ENCODE measurements at regions not wholly inside any gene's neighbourhood (a gene's known extent, or its start where the extent isn't known, plus 50 kb on each side); places are given as distances from the start of the nearest gene placed in this dataset.

DNA sequence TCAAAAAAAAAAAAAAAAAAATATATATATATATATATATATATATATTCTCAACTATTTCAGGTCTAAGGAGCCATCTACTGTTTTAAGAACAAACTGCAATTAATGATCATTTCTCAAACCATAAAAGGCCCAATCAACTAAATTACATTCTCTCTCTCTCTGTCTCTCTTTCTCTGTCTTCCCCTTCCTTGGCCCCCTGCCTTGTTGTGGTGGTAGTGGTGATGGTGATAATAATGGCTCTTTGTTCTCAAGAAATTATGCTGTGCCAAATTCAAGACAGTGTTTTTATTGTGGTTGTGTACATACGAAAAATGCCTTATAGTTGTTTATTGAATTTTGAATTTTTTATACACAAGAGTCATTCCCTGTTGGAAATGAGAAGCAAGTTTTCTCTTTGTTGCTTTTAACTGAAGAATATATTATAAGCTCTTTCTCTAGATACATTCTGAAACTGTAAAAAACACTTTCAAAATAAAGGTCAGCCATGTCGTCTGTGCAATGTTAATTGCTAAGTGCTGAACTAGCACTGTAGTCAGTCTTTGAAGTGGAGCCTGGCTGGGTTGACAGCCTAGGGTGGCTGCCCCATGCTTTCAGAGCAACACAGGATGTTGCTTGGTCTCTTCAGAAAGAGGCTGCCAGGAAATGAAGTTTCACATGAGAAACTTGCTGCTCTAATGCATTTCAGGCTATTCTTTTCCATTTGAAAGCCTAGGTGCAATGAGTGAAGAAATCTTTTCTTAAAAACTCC lies 96.0 kb downstream of the HINT1 start:
- H2BK12ac ChIP-seq (ENCODE audit: low read length), result no peak overlapping the region
- no peak overlapping the region for H3K23ac ChIP-seq (ENCODE audit: low read depth, low read length, poor library complexity)
- H3K27ac ChIP-seq (replicated peaks; ENCODE audit: low read length), result no peak overlapping the region
- H3K9me3 ChIP-seq (replicated peaks in 1 of 2; ENCODE audit: control insufficient read depth in 2 of 2, insufficient read depth in 1 of 2, low read depth in 1 of 2, low read length in 2 of 2), result peaks cover 0 to 1% of the 10 kb centered on the region in 2 donors
- no peak overlapping the region for H2BK15ac ChIP-seq (ENCODE audit: low read length)
- H3K9ac ChIP-seq (ENCODE audit: low read depth, low read length, poor library complexity), result no peak overlapping the region
- no peak overlapping the region for H3K4me3 ChIP-seq (ENCODE audit: low read length in 2 of 2)
- H4K8ac ChIP-seq (ENCODE audit: low read depth, low read length), result no peak overlapping the region
- no peak overlapping the region for H2BK120ac ChIP-seq (ENCODE audit: low read depth, low read length)
- H2AFZ ChIP-seq (ENCODE audit: low read length), result peak overlapping the region; percentile 72
- H3K4me1 ChIP-seq (ENCODE audit: control insufficient read depth in 2 of 2, insufficient read depth in 1 of 2, low read depth in 1 of 2, low read length in 2 of 2), result no peaks in the 10 kb centered on the region
- no peak overlapping the region for H3K14ac ChIP-seq (ENCODE audit: low read length)
- no peak overlapping the region for H3K4ac ChIP-seq (ENCODE audit: low read length)
- no peak overlapping the region for H2AK5ac ChIP-seq (ENCODE audit: low read depth, low read length)
- no peaks in the 10 kb centered on the region for H3K36me3 ChIP-seq (replicated peaks in 1 of 2; ENCODE audit: control insufficient read depth in 2 of 2, insufficient read depth in 2 of 2, low read length in 2 of 2)
- no CpG with 5 or more reads among the region's 2 CpGs for WGBS, 2 donors (ENCODE audit: extremely low coverage in 2 of 2, insufficient read length in 2 of 2, insufficient replicate concordance in 1 of 2)
- no peaks in the 10 kb centered on the region for H3K27me3 ChIP-seq (ENCODE audit: control insufficient read depth in 3 of 3, insufficient read depth in 3 of 3, low read depth in 1 of 3, low read length in 3 of 3)
- no peak for DNase-seq (ENCODE audit: low spot score)
- no peak overlapping the region for H2BK5ac ChIP-seq (ENCODE audit: low read length)
- H3K4me2 ChIP-seq (ENCODE audit: insufficient read depth, low read length, poor library complexity, severe bottlenecking), result no peak overlapping the region
- no peak overlapping the region for H4K91ac ChIP-seq (ENCODE audit: low read depth, low read length, poor library complexity)
- H3K79me1 ChIP-seq (ENCODE audit: low read depth, low read length), result no peaks in the 10 kb centered on the region
- H3K18ac ChIP-seq (ENCODE audit: low read length), result no peak overlapping the region

DNA sequence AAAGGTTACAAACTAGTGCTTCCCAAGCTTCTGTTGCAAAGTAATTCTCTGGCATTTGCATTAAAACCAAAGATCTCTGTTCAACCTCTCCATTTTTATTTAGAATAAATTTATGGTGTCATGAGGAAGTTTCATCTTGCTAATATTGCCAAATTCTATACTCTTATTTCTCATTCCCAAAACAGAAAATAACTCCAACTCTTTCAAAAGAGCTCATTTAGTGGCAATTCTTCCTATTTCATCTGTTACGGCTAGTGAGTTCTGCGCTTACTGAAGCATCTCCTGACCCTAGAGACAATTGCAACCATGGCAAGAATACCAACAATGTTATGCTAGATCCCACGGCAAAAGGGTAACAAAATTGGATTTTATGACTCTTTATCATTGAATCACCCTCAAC lies 97.0 kb downstream of the HINT1 start:
- Histone ChIP-seq H3K4me3 (ENCODE audit: low read length in 2 of 2) (no peak overlapping the region), H4K91ac (ENCODE audit: low read depth, low read length, poor library complexity) (no peak overlapping the region), H3K27ac (replicated peaks; ENCODE audit: low read length) (no peak overlapping the region), H2BK12ac (ENCODE audit: low read length) (no peak overlapping the region), H2AFZ (ENCODE audit: low read length) (no peak overlapping the region), H3K18ac (ENCODE audit: low read length) (no peak overlapping the region), H3K79me1 (ENCODE audit: low read depth, low read length) (no peaks in the 10 kb centered on the region), H3K9me3 (replicated peaks in 1 of 2; ENCODE audit: control insufficient read depth in 2 of 2, insufficient read depth in 1 of 2, low read depth in 1 of 2, low read length in 2 of 2) (peaks cover 0 to 1% of the 10 kb centered on the region in 2 donors), H3K23ac (ENCODE audit: low read depth, low read length, poor library complexity) (no peak overlapping the region), H2AK5ac (ENCODE audit: low read depth, low read length) (no peak overlapping the region), H2BK5ac (ENCODE audit: low read length) (no peak overlapping the region), H2BK15ac (ENCODE audit: low read length) (no peak overlapping the region), H2BK120ac (ENCODE audit: low read depth, low read length) (no peak overlapping the region), H3K27me3 (ENCODE audit: control insufficient read depth in 3 of 3, insufficient read depth in 3 of 3, low read depth in 1 of 3, low read length in 3 of 3) (no peaks in the 10 kb centered on the region), H3K14ac (ENCODE audit: low read length) (no peak overlapping the region), H4K8ac (ENCODE audit: low read depth, low read length) (no peak overlapping the region), H3K9ac (ENCODE audit: low read depth, low read length, poor library complexity) (no peak overlapping the region), H3K4ac (ENCODE audit: low read length) (no peak overlapping the region), H3K4me2 (ENCODE audit: insufficient read depth, low read length, poor library complexity, severe bottlenecking) (no peak overlapping the region), H3K4me1 (ENCODE audit: control insufficient read depth in 2 of 2, insufficient read depth in 1 of 2, low read depth in 1 of 2, low read length in 2 of 2) (no peaks in the 10 kb centered on the region), H3K36me3 (replicated peaks in 1 of 2; ENCODE audit: control insufficient read depth in 2 of 2, insufficient read depth in 2 of 2, low read length in 2 of 2) (no peaks in the 10 kb centered on the region)
- WGBS, 2 donors (ENCODE audit: extremely low coverage in 2 of 2, insufficient read length in 2 of 2, insufficient replicate concordance in 1 of 2), result no CpG with 5 or more reads among the region's 3 CpGs
- DNase-seq (ENCODE audit: low spot score), result no peak

DNA sequence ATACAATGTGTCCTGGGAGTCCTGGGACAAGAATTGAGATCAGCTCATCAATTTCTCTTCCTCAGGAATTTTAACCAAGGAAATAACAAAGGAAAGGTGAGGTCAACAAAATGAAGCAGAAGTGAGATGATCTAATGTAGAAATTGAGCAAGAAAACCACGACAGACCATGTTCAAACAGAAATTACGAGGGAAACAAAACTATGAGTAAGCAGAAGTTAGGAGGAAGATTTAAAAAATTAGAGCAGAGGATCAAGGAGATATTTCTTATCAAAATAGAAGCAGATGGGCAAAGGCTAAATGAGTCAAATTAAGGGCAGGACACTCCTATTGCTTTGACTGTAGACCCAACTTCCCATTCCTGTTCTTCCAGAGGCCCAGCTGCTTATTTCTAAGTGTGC lies 97.4 kb downstream of the HINT1 start:
- Histone ChIP-seq H2BK120ac (ENCODE audit: low read depth, low read length) (no peak overlapping the region), H2AFZ (ENCODE audit: low read length) (no peak overlapping the region), H2BK5ac (ENCODE audit: low read length) (no peak overlapping the region), H3K4me2 (ENCODE audit: insufficient read depth, low read length, poor library complexity, severe bottlenecking) (no peak overlapping the region), H3K79me1 (ENCODE audit: low read depth, low read length) (no peaks in the 10 kb centered on the region), H4K91ac (ENCODE audit: low read depth, low read length, poor library complexity) (no peak overlapping the region), H3K27ac (replicated peaks; ENCODE audit: low read length) (no peak overlapping the region), H3K36me3 (replicated peaks in 1 of 2; ENCODE audit: control insufficient read depth in 2 of 2, insufficient read depth in 2 of 2, low read length in 2 of 2) (no peaks in the 10 kb centered on the region), H3K4me1 (ENCODE audit: control insufficient read depth in 2 of 2, insufficient read depth in 1 of 2, low read depth in 1 of 2, low read length in 2 of 2) (no peaks in the 10 kb centered on the region), H3K18ac (ENCODE audit: low read length) (no peak overlapping the region), H3K9me3 (replicated peaks in 1 of 2; ENCODE audit: control insufficient read depth in 2 of 2, insufficient read depth in 1 of 2, low read depth in 1 of 2, low read length in 2 of 2) (peaks cover 0 to 1% of the 10 kb centered on the region in 2 donors), H3K27me3 (ENCODE audit: control insufficient read depth in 3 of 3, insufficient read depth in 3 of 3, low read depth in 1 of 3, low read length in 3 of 3) (no peaks in the 10 kb centered on the region), H3K9ac (ENCODE audit: low read depth, low read length, poor library complexity) (no peak overlapping the region), H2BK12ac (ENCODE audit: low read length) (no peak overlapping the region), H3K4ac (ENCODE audit: low read length) (no peak overlapping the region), H2BK15ac (ENCODE audit: low read length) (no peak overlapping the region), H3K23ac (ENCODE audit: low read depth, low read length, poor library complexity) (no peak overlapping the region), H3K4me3 (ENCODE audit: low read length in 2 of 2) (no peak overlapping the region), H2AK5ac (ENCODE audit: low read depth, low read length) (no peak overlapping the region), H3K14ac (ENCODE audit: low read length) (no peak overlapping the region), H4K8ac (ENCODE audit: low read depth, low read length) (no peak overlapping the region)
- no CpG with 5 or more reads among the region's 2 CpGs for WGBS, 2 donors (ENCODE audit: extremely low coverage in 2 of 2, insufficient read length in 2 of 2, insufficient replicate concordance in 1 of 2)
- no peak for DNase-seq (ENCODE audit: low spot score)

GRCh38 chr5:131064669-131065371 lies 100.2 kb downstream of the HINT1 start:
- H2BK15ac ChIP-seq (ENCODE audit: low read length), result no peak overlapping the region
- no peak overlapping the region for H3K4ac ChIP-seq (ENCODE audit: low read length)
- no peak overlapping the region for H2BK120ac ChIP-seq (ENCODE audit: low read depth, low read length)
- H3K14ac ChIP-seq (ENCODE audit: low read length), result no peak overlapping the region
- H3K9me3 ChIP-seq (replicated peaks in 1 of 2; ENCODE audit: control insufficient read depth in 2 of 2, insufficient read depth in 1 of 2, low read depth in 1 of 2, low read length in 2 of 2), result peaks cover 0 to 1% of the 10 kb centered on the region in 2 donors
- no peak overlapping the region for H3K27ac ChIP-seq (replicated peaks; ENCODE audit: low read length)
- no peak overlapping the region for H3K4me3 ChIP-seq (ENCODE audit: low read length in 2 of 2)
- no peaks in the 10 kb centered on the region for H3K79me1 ChIP-seq (ENCODE audit: low read depth, low read length)
- no peaks in the 10 kb centered on the region for H3K36me3 ChIP-seq (replicated peaks in 1 of 2; ENCODE audit: control insufficient read depth in 2 of 2, insufficient read depth in 2 of 2, low read length in 2 of 2)
- H2BK5ac ChIP-seq (ENCODE audit: low read length), result no peak overlapping the region
- no peaks in the 10 kb centered on the region for H3K27me3 ChIP-seq (ENCODE audit: control insufficient read depth in 3 of 3, insufficient read depth in 3 of 3, low read depth in 1 of 3, low read length in 3 of 3)
- no peak for DNase-seq (ENCODE audit: low spot score)
- H2BK12ac ChIP-seq (ENCODE audit: low read length), result no peak overlapping the region
- H3K4me2 ChIP-seq (ENCODE audit: insufficient read depth, low read length, poor library complexity, severe bottlenecking), result no peak overlapping the region
- no peak overlapping the region for H4K91ac ChIP-seq (ENCODE audit: low read depth, low read length, poor library complexity)
- H2AK5ac ChIP-seq (ENCODE audit: low read depth, low read length), result no peak overlapping the region
- H4K8ac ChIP-seq (ENCODE audit: low read depth, low read length), result no peak overlapping the region
- H3K18ac ChIP-seq (ENCODE audit: low read length), result no peak overlapping the region
- no peak overlapping the region for H3K9ac ChIP-seq (ENCODE audit: low read depth, low read length, poor library complexity)
- no peak overlapping the region for H2AFZ ChIP-seq (ENCODE audit: low read length)
- no peak overlapping the region for H3K23ac ChIP-seq (ENCODE audit: low read depth, low read length, poor library complexity)
- H3K4me1 ChIP-seq (ENCODE audit: control insufficient read depth in 2 of 2, insufficient read depth in 1 of 2, low read depth in 1 of 2, low read length in 2 of 2), result no peaks in the 10 kb centered on the region

Measured in neuronal stem cell (in vitro differentiated cells).